HG03558 (cell line): ENCODE measurements at regions not wholly inside any gene's neighbourhood (a gene's known extent, or its start where the extent isn't known, plus 50 kb on each side); places are given as distances from the start of the nearest gene placed in this dataset.
"Not testable (repeated sequence)": the region's sequence is repeated elsewhere in the genome, so short reads cannot be mapped to it uniquely, and the experiment has no call there.

Experiments used
- ATAC-seq: cut with Tn5 transposase; IDR thresholded peaks from one replicate; pipeline ENCODE4 v1.9.1; 2021; ENCODE audit warnings: moderate number of reproducible peaks; ENCODE audit not compliant: unreplicated experiment; ENCODE audit errors: extremely low read depth

GRCh38 chr3:177837951-177838655, 640.8 kb upstream of the TBL1XR1 start:
- no peak for ATAC-seq

- no peak for ATAC-seq
Measured at GRCh38 chr3:177838766-177839350, 641.6 kb upstream of the TBL1XR1 start.

GRCh38 chr3:177842302-177842701, 645.0 kb upstream of the TBL1XR1 start:
- ATAC-seq, result no peak

GRCh38 chr3:177842743-177843734, 645.8 kb upstream of the TBL1XR1 start:
- ATAC-seq, result no peak

DNA sequence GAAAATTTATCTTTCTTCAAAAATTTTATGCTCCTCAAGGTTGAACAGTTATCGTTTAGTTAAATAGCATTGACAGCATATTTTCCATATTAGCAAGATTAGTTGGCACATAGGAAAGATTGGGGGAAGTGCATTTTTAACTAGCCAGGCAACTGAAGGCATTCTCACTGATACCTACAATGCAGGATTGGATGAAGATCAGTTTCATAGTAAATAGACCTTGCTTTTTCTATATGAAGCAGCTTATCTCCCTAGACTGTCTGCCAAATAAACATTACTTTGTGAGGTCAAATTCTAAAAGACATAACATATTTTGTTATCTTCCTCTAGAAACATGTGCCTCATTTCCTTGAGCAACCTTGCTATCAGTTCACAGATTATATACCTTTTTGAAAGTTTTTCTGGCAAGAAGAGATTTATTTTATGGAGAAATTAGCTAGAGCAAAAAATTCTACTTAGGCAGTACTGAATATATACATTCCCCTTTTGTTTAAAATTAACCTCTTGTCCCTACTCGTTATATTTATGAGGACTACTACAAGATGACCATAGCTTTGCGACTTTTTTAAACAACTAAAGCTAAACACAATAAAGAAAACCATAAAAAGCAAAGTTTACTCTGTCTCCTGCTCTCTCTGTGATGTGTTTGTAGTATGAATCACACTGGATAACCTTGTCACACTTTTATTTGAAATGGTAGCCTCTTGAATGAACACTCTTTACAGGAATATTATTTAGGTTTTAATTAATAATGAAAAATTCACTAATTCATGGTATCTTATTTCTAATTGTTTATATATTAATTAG, 654.9 kb upstream of the TBL1XR1 start:
- no peak for ATAC-seq

DNA sequence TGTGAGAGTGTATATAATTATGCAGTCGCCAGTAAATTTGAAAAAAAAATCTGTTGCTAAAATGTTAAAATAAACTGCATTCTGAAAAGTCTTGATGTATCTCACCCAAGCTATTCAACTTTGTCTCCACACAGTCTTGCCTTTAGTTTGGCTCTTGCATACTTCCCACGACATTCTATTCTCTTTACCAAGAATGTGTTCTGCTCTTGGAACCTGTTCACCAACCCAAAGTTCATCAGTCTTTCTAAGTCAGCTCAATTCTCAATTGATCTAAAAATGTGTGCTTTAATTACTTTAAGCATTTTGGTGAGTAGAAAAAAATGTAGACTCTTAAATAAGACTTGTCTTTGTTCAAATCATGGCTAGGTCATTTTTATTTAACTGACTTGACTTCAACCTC, 657.7 kb upstream of the TBL1XR1 start:
- no peak for ATAC-seq

- ATAC-seq, result no peak
Measured at GRCh38 chr3:177860184-177860583, 662.9 kb upstream of the TBL1XR1 start.

GRCh38 chr3:177862962-177863491, 665.7 kb upstream of the TBL1XR1 start:
- no peak for ATAC-seq

- ATAC-seq, result not testable (repeated sequence)
Measured at GRCh38 chr3:177871267-177871666, 665.0 kb upstream of the KCNMB2 start.

DNA sequence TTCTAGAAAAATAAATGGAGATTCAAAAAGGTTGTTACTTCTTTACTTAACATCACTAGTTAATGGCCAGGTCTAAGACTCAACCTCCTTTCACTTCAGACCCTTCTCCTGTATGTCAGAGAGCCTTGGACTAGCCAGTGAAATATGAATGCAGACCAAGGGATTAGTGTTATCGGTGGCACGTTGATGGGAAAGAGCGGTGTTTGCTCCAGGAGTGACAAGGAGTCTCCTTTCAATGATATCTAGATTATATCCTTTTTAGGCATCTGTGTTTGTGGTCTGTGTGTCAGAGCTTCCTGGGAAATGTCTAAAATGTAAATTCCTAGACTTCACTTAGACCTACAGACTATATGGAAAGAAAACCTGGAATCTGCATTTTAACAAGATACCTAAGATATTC, 658.0 kb upstream of the KCNMB2 start:
- ATAC-seq, result no peak

GRCh38 chr3:177878957-177879356, 657.3 kb upstream of the KCNMB2 start:
- no peak for ATAC-seq

DNA sequence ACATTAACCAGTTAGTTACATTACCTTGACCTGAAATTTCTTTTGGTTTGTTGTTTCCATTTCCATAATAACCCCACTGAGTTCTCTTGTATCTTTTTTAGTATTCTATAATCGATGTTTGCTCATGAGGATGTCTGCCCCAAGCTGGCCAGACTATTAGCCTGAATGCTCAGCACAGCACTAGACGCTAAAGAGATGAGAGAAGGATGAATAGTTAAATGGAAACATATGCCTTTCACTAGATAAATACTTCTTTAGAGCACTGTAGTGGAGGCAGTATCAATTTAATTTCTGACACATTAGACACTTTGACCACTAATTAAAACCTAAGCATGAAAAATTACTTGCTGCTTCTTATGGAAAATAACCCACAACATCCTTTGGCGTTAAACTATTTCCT, 654.9 kb upstream of the KCNMB2 start:
- no peak for ATAC-seq

- no peak for ATAC-seq
Measured at GRCh38 chr3:177882124-177882648, 654.0 kb upstream of the KCNMB2 start.

DNA sequence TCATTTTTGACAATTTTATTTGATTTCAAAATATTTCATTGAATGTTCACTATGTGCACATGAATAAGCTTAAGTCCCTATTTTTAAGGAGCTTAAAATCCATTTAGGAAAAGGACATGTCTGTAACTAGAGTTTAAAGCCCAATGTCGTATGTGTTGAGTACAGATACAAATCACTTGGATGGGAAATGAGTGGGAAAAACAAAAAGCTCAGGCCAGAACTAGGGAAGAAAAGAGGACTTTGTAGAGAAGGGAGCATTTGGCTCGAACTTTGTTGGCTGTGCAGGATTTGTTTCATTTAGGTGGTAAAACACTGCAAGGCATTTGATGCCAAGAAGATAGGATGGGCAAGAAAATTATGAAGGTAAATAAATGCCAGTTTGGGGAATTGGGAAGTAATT, 653.1 kb upstream of the KCNMB2 start:
- no peak for ATAC-seq

DNA sequence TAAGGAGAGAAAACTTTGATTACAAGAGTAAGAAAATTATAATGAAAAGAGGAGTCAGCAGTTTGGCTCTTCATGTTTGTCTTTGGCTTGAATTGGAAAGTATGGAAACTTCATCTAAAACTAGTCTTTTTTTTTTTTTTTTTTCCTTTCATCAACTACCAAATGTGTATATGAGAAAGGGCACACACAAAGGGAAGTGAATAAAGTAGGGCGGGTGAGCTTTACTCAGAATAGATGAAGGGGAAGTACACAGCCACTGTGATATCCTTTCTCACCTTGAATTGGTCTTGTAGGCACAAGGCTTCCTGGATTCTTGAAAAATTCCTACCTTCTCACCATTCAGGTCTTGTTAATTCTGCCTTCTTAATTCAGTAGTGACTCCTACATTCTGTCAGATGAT, 652.3 kb upstream of the KCNMB2 start:
- no peak for ATAC-seq

GRCh38 chr3:177885063-177885462, 651.2 kb upstream of the KCNMB2 start:
- no peak for ATAC-seq

GRCh38 chr3:177886501-177886900, 649.7 kb upstream of the KCNMB2 start:
- ATAC-seq, result no peak

DNA sequence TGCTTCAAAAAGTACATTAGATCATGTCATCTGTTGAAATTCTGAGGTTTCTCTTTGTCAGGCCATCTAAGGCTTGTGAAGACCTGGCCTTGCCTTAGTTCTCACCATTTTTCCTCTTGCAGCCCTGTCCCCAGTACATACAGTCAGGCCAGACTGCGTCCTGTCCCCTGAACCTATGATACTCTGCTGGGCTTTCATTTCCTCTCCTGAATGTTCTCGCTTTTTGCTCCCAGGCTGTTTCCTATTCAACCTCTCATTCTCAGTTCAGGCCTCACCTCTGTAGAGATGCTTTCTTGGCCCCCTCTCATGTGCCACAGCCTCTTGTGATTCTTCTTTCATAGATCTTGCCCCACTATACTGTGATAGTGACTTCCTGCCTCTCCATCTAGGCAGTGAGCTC, 648.8 kb upstream of the KCNMB2 start:
- no peak for ATAC-seq

DNA sequence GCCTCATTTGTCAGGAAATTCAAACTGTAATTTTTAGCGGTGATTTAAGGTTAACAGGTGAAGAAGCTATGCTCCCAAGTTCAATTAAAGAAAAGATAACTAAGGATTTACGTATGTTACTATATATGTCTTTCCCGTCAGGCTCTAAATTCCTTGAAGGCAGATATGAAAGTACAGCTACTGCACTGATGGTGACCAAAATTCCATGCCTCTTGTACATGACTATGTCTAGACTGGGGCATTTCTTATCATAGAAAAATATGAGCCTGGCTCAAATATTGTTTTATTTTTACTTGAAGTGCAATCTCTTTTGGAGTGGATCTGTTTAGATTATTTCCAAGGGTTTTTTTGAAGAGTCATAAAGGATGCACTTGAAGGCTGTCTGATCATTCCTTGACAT, 647.1 kb upstream of the KCNMB2 start:
- no peak for ATAC-seq
